Spleen (tissue), 11 donors: ENCODE measurements at regions not wholly inside any gene's neighbourhood (a gene's known extent, or its start where the extent isn't known, plus 50 kb on each side); places are given as distances from the start of the nearest gene placed in this dataset.

Source experiments
- DNase-seq: peaks from one replicate; pipeline ENCODE4 v3.0.0-alpha.2; 2020
- H3K27ac ChIP-seq, 8 donors: fragments of 200-600 bp; sonication (generic) in 7 of 8; 1 replicate in 4 of 8; 2 replicates in 4 of 8; pipeline versions ENCODE4 v1.5.0 to v1.8.0; 2016 to 2021; ENCODE audit warnings: inconsistent platforms in 4 of 8, mild to moderate bottlenecking in 4 of 8, moderate library complexity in 1 of 8
- H3K27me3 ChIP-seq, 7 donors: fragments of 200-600 bp; sonication (generic) in 6 of 7; replicated peaks in 1 of 7; 1 replicate in 4 of 7; 2 replicates in 3 of 7; pipeline versions ENCODE4 v1.5.0 to v1.8.0; 2016 to 2021; ENCODE audit warnings: inconsistent platforms in 3 of 7, mild to moderate bottlenecking in 1 of 7
- H3K36me3 ChIP-seq, 6 donors: fragments of 200-600 bp; sonication (generic) in 5 of 6; 1 replicate in 4 of 6; 2 replicates in 2 of 6; pipeline versions ENCODE4 v1.5.0 to v1.8.0; 2016 to 2021; ENCODE audit warnings: inconsistent platforms in 2 of 6
- H3K4me1 ChIP-seq, 6 donors: fragments of 200-600 bp; sonication (generic) in 5 of 6; 1 replicate in 3 of 6; 2 replicates in 3 of 6; pipeline versions ENCODE4 v1.5.0 to v1.8.0; 2016 to 2021; ENCODE audit warnings: inconsistent platforms in 3 of 6
- H3K4me3 ChIP-seq, 8 donors: fragments of 200-600 bp; sonication (generic) in 7 of 8; 1 replicate in 4 of 8; 2 replicates in 4 of 8; pipeline versions ENCODE4 v1.5.0 to v1.8.0; 2016 to 2021; ENCODE audit warnings: inconsistent platforms in 4 of 8, mild to moderate bottlenecking in 4 of 8, moderate library complexity in 2 of 8
- H3K9me3 ChIP-seq, 8 donors: fragments of 200-600 bp; sonication (generic) in 7 of 8; 1 replicate in 4 of 8; 2 replicates in 4 of 8; pipeline versions ENCODE4 v1.5.0 to v1.8.0; 2016 to 2021; ENCODE audit warnings: inconsistent platforms in 4 of 8
- CTCF ChIP-seq, 11 experiments: fragments of 200-600 bp in 7 of 11; fragments of 450-650 bp in 4 of 11; sonication (generic) in 4 of 11; IDR thresholded peaks in 8 of 11; conservative IDR thresholded peaks in 3 of 11; 1 replicate in 7 of 11; 2 replicates in 4 of 11; pipeline versions ENCODE4 v1.4.0 to v1.8.0; 2016 to 2021; ENCODE audit warnings: antibody characterized with exemption in 11 of 11, inconsistent platforms in 4 of 11, mild to moderate bottlenecking in 1 of 11
- POLR2A ChIP-seq, 3 donors: fragments of 450-650 bp; IDR thresholded peaks; one replicate each; pipeline ENCODE4 v1.5.1; 2017; ENCODE audit warnings: antibody characterized with exemption in 3 of 3, mild to moderate bottlenecking in 1 of 3
- POLR2AphosphoS5 ChIP-seq, 3 donors: sonication (generic); formaldehyde crosslinking; IDR thresholded peaks; one replicate each; pipeline ENCODE4 v1.5.1; 2017; ENCODE audit warnings: antibody characterized with exemption in 3 of 3
- WGBS, 5 donors: extraction: QIAGEN DNeasy Blood & Tissue Kit in 3 of 5; methylation state at CpG; one replicate each; pipeline versions ENCODE4 v1.1.5 to v1.1.7; 2013 to 2018; 5-methylcytosine and 5-hydroxymethylcytosine counted together
- intact Hi-C: fragments of 100-400 bp; cut with DNase I; formaldehyde crosslinking; loops from one replicate; pipeline ENCODE4 v1.15.0; 2023; ENCODE audit warnings: low total_unique reads
- donor health status: healthy with polysubstance abuse.
- donor health status: DM: no; HTN: no; CAD: no; lungs with moderate emphysema.
- donor health status: DM: no; HTN: no; CAD: no.
- donor health status: Bipolar disorder and iron deficiency.
- donor health status: healthy.
- donor health status: DM: no; HTN: no; CAD: no.
- donor health status: DM: yes; HTN: yes; CAD: no.

- TF ChIP-seq POLR2AphosphoS5 (IDR thresholded peaks at IDR 0.05) = no peak
- no peak for TF ChIP-seq CTCF (IDR thresholded peaks at IDR 0.05 in 8 of 11, conservative IDR thresholded peaks at IDR 0.05 in 3 of 11)
- TF ChIP-seq POLR2A (IDR thresholded peaks at IDR 0.05) = no peak
- Histone ChIP-seq H3K27ac (no peak overlapping the region), H3K27me3 (no peaks in the 10 kb centered on the region), H3K4me3 (no peak overlapping the region), H3K9me3 (no peaks in the 10 kb centered on the region), H3K4me1 (no peaks in the 10 kb centered on the region), H3K36me3 (no peaks in the 10 kb centered on the region)
- DNase-seq = no peak
- WGBS, 5 donors = 62 to 74% (median 68%) methylated on average over 2 of the region's 2 CpGs
- intact Hi-C loops = no loop called here
These were observed 86.9 kb upstream of the NEIL3 start for GRCh38 chr4:177222781-177223180.

- H3K9me3 ChIP-seq = no peaks in the 10 kb centered on the region
- H3K4me1 ChIP-seq = peaks cover 0 to 12% (median 0%) of the 10 kb centered on the region in 6 donors
- no peaks in the 10 kb centered on the region for H3K36me3 ChIP-seq
- H3K4me3 ChIP-seq = no peak overlapping the region
- H3K27ac ChIP-seq = no peak overlapping the region
- H3K27me3 ChIP-seq = no peaks in the 10 kb centered on the region
- no peak for TF ChIP-seq CTCF (IDR thresholded peaks at IDR 0.05 in 8 of 11, conservative IDR thresholded peaks at IDR 0.05 in 3 of 11)
- no peak for TF ChIP-seq POLR2A (IDR thresholded peaks at IDR 0.05)
- TF ChIP-seq POLR2AphosphoS5 (IDR thresholded peaks at IDR 0.05) = no peak
- DNase-seq = no peak
- intact Hi-C loops = no loop called here
- WGBS, 5 donors = 66 to 91% (median 80%) methylated on average over 1 of the region's 1 CpG
These were observed 84.1 kb upstream of the NEIL3 start for GRCh38 chr4:177225605-177226004.

GRCh38 chr4:177227636-177228035 is 82.0 kb upstream of the NEIL3 start:
- no peak for TF ChIP-seq POLR2AphosphoS5 (IDR thresholded peaks at IDR 0.05)
- no peak for TF ChIP-seq CTCF (IDR thresholded peaks at IDR 0.05 in 8 of 11, conservative IDR thresholded peaks at IDR 0.05 in 3 of 11)
- no peak for TF ChIP-seq POLR2A (IDR thresholded peaks at IDR 0.05)
- no peak overlapping the region for H3K4me3 ChIP-seq
- WGBS, 5 donors = 87 to 98% (median 96%) methylated on average over 7 to 21 of the region's 21 CpGs
- intact Hi-C loops = no loop called here
- H3K4me1 ChIP-seq = peaks cover 0 to 12% (median 0%) of the 10 kb centered on the region in 6 donors
- H3K9me3 ChIP-seq = no peaks in the 10 kb centered on the region
- no peak overlapping the region for H3K27ac ChIP-seq
- no peaks in the 10 kb centered on the region for H3K27me3 ChIP-seq
- H3K36me3 ChIP-seq = no peaks in the 10 kb centered on the region
- DNase-seq = peak; percentile 73

GRCh38 chr4:177228599-177228998 is 81.1 kb upstream of the NEIL3 start:
- intact Hi-C loops = no loop called here
- no peak for TF ChIP-seq POLR2AphosphoS5 (IDR thresholded peaks at IDR 0.05)
- TF ChIP-seq CTCF (IDR thresholded peaks at IDR 0.05 in 8 of 11, conservative IDR thresholded peaks at IDR 0.05 in 3 of 11) = no peak
- no peak for TF ChIP-seq POLR2A (IDR thresholded peaks at IDR 0.05)
- Histone ChIP-seq H3K4me1 (peaks cover 0 to 12% (median 0%) of the 10 kb centered on the region in 6 donors), H3K36me3 (no peaks in the 10 kb centered on the region), H3K27ac (no peak overlapping the region), H3K9me3 (no peaks in the 10 kb centered on the region), H3K4me3 (no peak overlapping the region), H3K27me3 (no peaks in the 10 kb centered on the region)
- DNase-seq = no peak
- 78 to 92% (median 81%) methylated on average over 4 of the region's 4 CpGs for WGBS, 5 donors
